Spinal cord (tissue), 9 donors: ENCODE measurements at regions not wholly inside any gene's neighbourhood (a gene's known extent, or its start where the extent isn't known, plus 50 kb on each side); places are given as distances from the start of the nearest gene placed in this dataset.
A peak's percentile ranks its signal among the peaks of the same experiment; 100 is the strongest.

ENCODE experiments used
- DNase-seq, 6 donors: peaks; one replicate each; pipeline versions ENCODE4 v3.0.0 to v3.0.0-alpha.2; 2013 to 2015; ENCODE audit warnings: low spot score in 6 of 6, low read depth in 4 of 6
- H3K27ac ChIP-seq: one replicate; pipeline ENCODE4 v1.5.1; 2013; ENCODE audit warnings: low read depth, low read length, control low read depth
- H3K27me3 ChIP-seq: one replicate; pipeline ENCODE4 v1.6.1; 2013; ENCODE audit warnings: low read length; ENCODE audit not compliant: control insufficient read depth, insufficient read depth
- H3K36me3 ChIP-seq: one replicate; pipeline ENCODE4 v1.6.1; 2013; ENCODE audit warnings: low read length; ENCODE audit not compliant: control insufficient read depth, insufficient read depth
- H3K4me1 ChIP-seq: one replicate; pipeline ENCODE4 v1.6.1; 2013; ENCODE audit warnings: low read length; ENCODE audit not compliant: control insufficient read depth, insufficient read depth
- H3K4me3 ChIP-seq: one replicate; pipeline ENCODE4 v1.5.1; 2013; ENCODE audit warnings: low read depth, low read length, control low read depth
- H3K9me3 ChIP-seq: one replicate; pipeline ENCODE4 v1.6.1; 2013; ENCODE audit warnings: low read length; ENCODE audit not compliant: control insufficient read depth, insufficient read depth
- WGBS: methylation state at CpG from one replicate; pipeline ENCODE4 v1.1.5; 2013; ENCODE audit warnings: missing lambda C conversion rate; ENCODE audit not compliant: insufficient coverage; 5-methylcytosine and 5-hydroxymethylcytosine counted together
- donor health status: healthy.

GRCh38 chr21:15193937-15194336 lies 129.1 kb upstream of the NRIP1 start:
- no peak overlapping the region for H3K27ac ChIP-seq
- WGBS, result 100% methylated on average over 2 of the region's 3 CpGs
- no peaks in the 10 kb centered on the region for H3K27me3 ChIP-seq
- no peaks in the 10 kb centered on the region for H3K4me1 ChIP-seq
- DNase-seq, result no peak
- H3K4me3 ChIP-seq, result no peak overlapping the region
- no peaks in the 10 kb centered on the region for H3K9me3 ChIP-seq
- no peaks in the 10 kb centered on the region for H3K36me3 ChIP-seq

- Histone ChIP-seq H3K4me3 (no peak overlapping the region), H3K36me3 (no peaks in the 10 kb centered on the region), H3K27ac (no peak overlapping the region), H3K27me3 (peaks cover 2% of the 10 kb centered on the region), H3K9me3 (no peaks in the 10 kb centered on the region), H3K4me1 (no peaks in the 10 kb centered on the region)
- no peak for DNase-seq
- WGBS, result 100% methylated on average over 1 of the region's 2 CpGs
Observed at GRCh38 chr21:15195104-15195503, 130.3 kb upstream of the NRIP1 start.

- peaks cover 2% of the 10 kb centered on the region for H3K27me3 ChIP-seq
- 83% methylated on average over 1 of the region's 1 CpG for WGBS
- no peak overlapping the region for H3K4me3 ChIP-seq
- H3K9me3 ChIP-seq, result no peaks in the 10 kb centered on the region
- H3K36me3 ChIP-seq, result no peaks in the 10 kb centered on the region
- H3K4me1 ChIP-seq, result no peaks in the 10 kb centered on the region
- no peak for DNase-seq
- H3K27ac ChIP-seq, result no peak overlapping the region
Observed at GRCh38 chr21:15195768-15196167, 131.0 kb upstream of the NRIP1 start.

GRCh38 chr21:15197696-15198095 lies 132.9 kb upstream of the NRIP1 start:
- no peaks in the 10 kb centered on the region for H3K4me1 ChIP-seq
- H3K4me3 ChIP-seq, result no peak overlapping the region
- H3K27me3 ChIP-seq, result peaks cover 2% of the 10 kb centered on the region
- H3K9me3 ChIP-seq, result no peaks in the 10 kb centered on the region
- DNase-seq, result no peak
- H3K36me3 ChIP-seq, result no peaks in the 10 kb centered on the region
- no CpG with 5 or more reads among the region's 2 CpGs for WGBS
- H3K27ac ChIP-seq, result no peak overlapping the region

- Histone ChIP-seq H3K9me3 (no peaks in the 10 kb centered on the region), H3K36me3 (no peaks in the 10 kb centered on the region), H3K4me3 (no peak overlapping the region), H3K4me1 (no peaks in the 10 kb centered on the region), H3K27ac (no peak overlapping the region), H3K27me3 (peaks cover 2% of the 10 kb centered on the region)
- peak in 1 of 6 donors; percentile 49 for DNase-seq
- WGBS, result 73% methylated on average over 3 of the region's 8 CpGs
Observed at GRCh38 chr21:15199414-15200383, 134.9 kb upstream of the NRIP1 start.

GRCh38 chr21:15203740-15204139 lies 138.9 kb upstream of the NRIP1 start:
- Histone ChIP-seq H3K4me3 (no peak overlapping the region), H3K36me3 (no peaks in the 10 kb centered on the region), H3K9me3 (no peaks in the 10 kb centered on the region), H3K4me1 (no peaks in the 10 kb centered on the region), H3K27me3 (peaks cover 2% of the 10 kb centered on the region), H3K27ac (no peak overlapping the region)
- DNase-seq, result no peak
- 100% methylated on average over 1 of the region's 3 CpGs for WGBS

GRCh38 chr21:15204140-15204969 lies 139.6 kb upstream of the NRIP1 start:
- WGBS, result 83% methylated on average over 8 of the region's 13 CpGs
- Histone ChIP-seq H3K4me1 (no peaks in the 10 kb centered on the region), H3K27ac (no peak overlapping the region), H3K4me3 (no peak overlapping the region), H3K9me3 (no peaks in the 10 kb centered on the region), H3K36me3 (no peaks in the 10 kb centered on the region), H3K27me3 (peaks cover 1% of the 10 kb centered on the region)
- no peak for DNase-seq

GRCh38 chr21:15204970-15205286 lies 140.1 kb upstream of the NRIP1 start:
- WGBS, result 94% methylated on average over 4 of the region's 4 CpGs
- DNase-seq, result no peak
- Histone ChIP-seq H3K9me3 (no peaks in the 10 kb centered on the region), H3K27me3 (no peaks in the 10 kb centered on the region), H3K4me1 (no peaks in the 10 kb centered on the region), H3K27ac (no peak overlapping the region), H3K4me3 (no peak overlapping the region), H3K36me3 (no peaks in the 10 kb centered on the region)

- WGBS, result no CpG with 5 or more reads among the region's 5 CpGs
- H3K27me3 ChIP-seq, result no peaks in the 10 kb centered on the region
- DNase-seq, result no peak
- no peak overlapping the region for H3K4me3 ChIP-seq
- H3K9me3 ChIP-seq, result no peaks in the 10 kb centered on the region
- H3K4me1 ChIP-seq, result peaks cover 3% of the 10 kb centered on the region
- H3K27ac ChIP-seq, result no peak overlapping the region
- no peaks in the 10 kb centered on the region for H3K36me3 ChIP-seq
Observed at GRCh38 chr21:15206514-15206913, 141.7 kb upstream of the NRIP1 start.
